HG03460 (cell line): ENCODE measurements at regions not wholly inside any gene's neighbourhood (a gene's known extent, or its start where the extent isn't known, plus 50 kb on each side); places are given as distances from the start of the nearest gene placed in this dataset.
"Not testable (repeated sequence)": the region's sequence is repeated elsewhere in the genome, so short reads cannot be mapped to it uniquely, and the experiment has no call there.

ENCODE experiments used
- ATAC-seq: cut with Tn5 transposase; IDR thresholded peaks from one replicate; pipeline ENCODE4 v1.9.1; 2021; ENCODE audit not compliant: unreplicated experiment

GRCh38 chr3:88283242-88283592, 133.5 kb downstream of the C3orf38 start:
- ATAC-seq, result no peak

GRCh38 chr3:88291486-88291885, 141.7 kb downstream of the C3orf38 start:
- ATAC-seq, result no peak

- ATAC-seq, result no peak
These were observed 148.4 kb downstream of the C3orf38 start for GRCh38 chr3:88298189-88298588.

- ATAC-seq, result no peak
These were observed 151.7 kb downstream of the C3orf38 start for GRCh38 chr3:88301273-88301995.

- ATAC-seq, result no peak
These were observed 152.2 kb downstream of the C3orf38 start for GRCh38 chr3:88301996-88302393.

GRCh38 chr3:88303331-88303904, 153.7 kb downstream of the C3orf38 start:
- ATAC-seq, result not testable (repeated sequence)

GRCh38 chr3:88307666-88308065, 157.9 kb downstream of the C3orf38 start:
- ATAC-seq, result no peak

GRCh38 chr3:88311826-88312225, 162.1 kb downstream of the C3orf38 start:
- no peak for ATAC-seq

GRCh38 chr3:88312256-88312655, 162.5 kb downstream of the C3orf38 start:
- ATAC-seq, result no peak

GRCh38 chr3:88318067-88318466, 168.3 kb downstream of the C3orf38 start:
- ATAC-seq, result no peak

- no peak for ATAC-seq
These were observed 171.7 kb downstream of the C3orf38 start for GRCh38 chr3:88321363-88322050.

GRCh38 chr3:88324788-88325187, 175.0 kb downstream of the C3orf38 start:
- ATAC-seq, result no peak

- no peak for ATAC-seq
These were observed 184.6 kb downstream of the C3orf38 start for GRCh38 chr3:88334187-88334868.

- no peak for ATAC-seq
These were observed 187.1 kb downstream of the C3orf38 start for GRCh38 chr3:88336894-88337293.

GRCh38 chr3:88343264-88343663, 193.5 kb downstream of the C3orf38 start:
- ATAC-seq, result no peak

GRCh38 chr3:88346643-88347042, 196.9 kb downstream of the C3orf38 start:
- no peak for ATAC-seq

GRCh38 chr3:88362428-88362827, 212.7 kb downstream of the C3orf38 start:
- no peak for ATAC-seq

- ATAC-seq, result no peak
These were observed 215.2 kb downstream of the C3orf38 start for GRCh38 chr3:88364926-88365325.

- ATAC-seq, result no peak
These were observed 219.6 kb downstream of the C3orf38 start for GRCh38 chr3:88369337-88369736.

- ATAC-seq, result no peak
These were observed 220.0 kb downstream of the C3orf38 start for GRCh38 chr3:88369767-88370166.

- ATAC-seq, result no peak
These were observed 235.3 kb downstream of the C3orf38 start for GRCh38 chr3:88385090-88385489.

GRCh38 chr3:88398581-88398980, 248.8 kb downstream of the C3orf38 start:
- ATAC-seq, result no peak
